ENCODE measurements at regions not wholly inside any gene's neighbourhood (a gene's known extent, or its start where the extent isn't known, plus 50 kb on each side); places are given as distances from the start of the nearest gene placed in this dataset.

GRCh38 chr11:44382118-44382517 lies 72.2 kb upstream of the ALX4 start:
- no peak for TF ChIP-seq CTCF (conservative IDR thresholded peaks at IDR 0.05 in 1 of 2, IDR thresholded peaks at IDR 0.05 in 1 of 2; ENCODE audit: low read depth in 1 of 2, low read length in 2 of 2)
- no peak for TF ChIP-seq EZH2 (IDR thresholded peaks at IDR 0.05; ENCODE audit: low read length, missing control alignments)

Measured in fibroblast of lung (primary cell).